Panc1 (cell line): ENCODE measurements at regions not wholly inside any gene's neighbourhood (a gene's known extent, or its start where the extent isn't known, plus 50 kb on each side); places are given as distances from the start of the nearest gene placed in this dataset.

Experiments used
- ATAC-seq: fragments of 200-7000 bp; cut with Tn5 transposase; 2 replicates; pipeline ENCODE4 v1.9.1; 2020; ENCODE audit warnings: mild to moderate bottlenecking, moderate library complexity
- BruUV-seq: library from RNA; stranded (reverse); fragments of 400-500 nt; replicated peaks from 2 replicates; lab custom pipeline; 2021; lab: Mats Ljungman, UMichigan
- CTCF ChIA-PET: fragments of 300-600 bp; sonication (Branson Sonifier 250); formaldehyde crosslinking; loops from one replicate; lab custom pipeline; 2022; ENCODE audit warnings: antibody characterized with exemption; lab: Charles Lee
- POLR2A ChIA-PET: fragments of 300-600 bp; sonication (Branson Sonifier 250); formaldehyde crosslinking; loops from one replicate; lab custom pipeline; 2022; ENCODE audit warnings: antibody characterized with exemption; lab: Charles Lee
- DNase-seq: peaks from one replicate; pipeline ENCODE4 v3.0.0-alpha.2; 2010; ENCODE audit warnings: low read depth, low spot score
- H3K27ac ChIP-seq: 2 replicates; pipeline ENCODE4 v1.5.1; 2011; ENCODE audit warnings: mild to moderate bottlenecking, low read length, inconsistent platforms
- H3K27me3 ChIP-seq: fragments of 200-500 bp; sonication (Bioruptor generic); 2 replicates; pipeline ENCODE4 v1.6.0; 2014; ENCODE audit warnings: low read length, inconsistent platforms; ENCODE audit not compliant: control insufficient read depth, insufficient read depth
- H3K36me3 ChIP-seq: fragments of 200-500 bp; sonication (Bioruptor generic); 2 replicates; pipeline ENCODE4 v1.5.1; 2014; ENCODE audit warnings: inconsistent platforms, mild to moderate bottlenecking, low read length, moderate library complexity; ENCODE audit not compliant: control insufficient read depth, insufficient read depth
- H3K4me1 ChIP-seq: 2 replicates; pipeline ENCODE4 v1.5.1; 2011; ENCODE audit warnings: inconsistent platforms, mild to moderate bottlenecking, low read length, moderate library complexity; ENCODE audit not compliant: control insufficient read depth, insufficient read depth
- H3K4me3 ChIP-seq, 2 experiments: 2 replicates each; pipeline ENCODE4 v1.5.1; 2011 to 2012; ENCODE audit warnings: low read depth in 2 of 2, low read length in 2 of 2, mild to moderate bottlenecking in 2 of 2, inconsistent platforms in 1 of 2, moderate library complexity in 1 of 2
- H3K9me3 ChIP-seq: fragments of 200-500 bp; sonication (Bioruptor generic); 2 replicates; pipeline ENCODE4 v1.5.1; 2014; ENCODE audit warnings: low read depth, mild to moderate bottlenecking, inconsistent platforms, low read length, moderate library complexity; ENCODE audit not compliant: control insufficient read depth, insufficient read depth
- POLR2AphosphoS5 ChIP-seq: IDR thresholded peaks from 2 replicates; pipeline ENCODE4 v1.6.1; 2012; ENCODE audit warnings: mild to moderate bottlenecking, low read depth, low read length, moderate library complexity
- SIN3A ChIP-seq: IDR thresholded peaks from 2 replicates; pipeline ENCODE4 v1.6.1; 2012; ENCODE audit warnings: low read depth, mild to moderate bottlenecking, low read length, moderate library complexity, borderline replicate concordance; ENCODE audit not compliant: insufficient read depth
- TCF7L2 ChIP-seq: IDR thresholded peaks from 2 replicates; pipeline ENCODE4 v1.6.1; 2011; ENCODE audit warnings: mild to moderate bottlenecking, low read depth, low read length, inconsistent platforms
- in situ Hi-C: cut with HindIII; loops from 2 replicates; pipeline ENCODE4 v1.10.0; 2016; ENCODE audit warnings: low sequenced_read_pairs, low pct_unique_long_range_greater_than_20kb
- intact Hi-C: fragments of 100-400 bp; cut with micrococcal nuclease; formaldehyde crosslinking; loops from one replicate; pipeline ENCODE4 v1.10.0; 2022; ENCODE audit not compliant: unreplicated experiment
- TF ChIP-seq, protein P1 (sequence below), 2 experiments: IDR thresholded peaks; 2 replicates each; pipeline ENCODE4 v1.6.1; 2011 to 2012; ENCODE audit warnings: low read depth in 2 of 2, control low read depth in 1 of 2, low read length in 1 of 2, mild to moderate bottlenecking in 1 of 2, moderate library complexity in 1 of 2; ENCODE audit not compliant: insufficient read depth in 1 of 2
- TF ChIP-seq, protein P2 (sequence below): fragments of 450-650 bp; IDR thresholded peaks from 2 replicates; pipeline ENCODE4 v1.5.1; 2017; ENCODE audit warnings: mild to moderate bottlenecking

DNA sequence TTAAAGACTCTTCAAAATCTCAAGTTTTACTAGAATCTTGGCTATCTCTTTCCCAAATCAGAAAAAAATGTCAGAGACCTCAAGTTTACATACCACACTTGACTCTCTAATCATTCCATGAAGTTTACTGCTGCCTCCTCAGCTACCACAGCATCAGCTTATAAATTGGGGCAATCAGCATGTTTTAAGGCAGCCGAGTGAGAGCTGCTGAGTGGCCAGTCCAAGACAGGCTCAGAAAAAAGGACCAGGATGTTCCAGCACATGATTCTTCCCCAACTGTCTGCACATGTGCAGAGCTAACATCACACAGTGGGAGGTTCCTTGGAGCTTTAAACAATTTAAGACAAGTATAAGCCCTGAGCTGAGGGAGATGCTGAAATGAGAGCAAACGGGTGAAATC is 140.6 kb upstream of the NUDT7 start:
- TF ChIP-seq POLR2AphosphoS5: no peak
- TF ChIP-seq, protein P1, sequence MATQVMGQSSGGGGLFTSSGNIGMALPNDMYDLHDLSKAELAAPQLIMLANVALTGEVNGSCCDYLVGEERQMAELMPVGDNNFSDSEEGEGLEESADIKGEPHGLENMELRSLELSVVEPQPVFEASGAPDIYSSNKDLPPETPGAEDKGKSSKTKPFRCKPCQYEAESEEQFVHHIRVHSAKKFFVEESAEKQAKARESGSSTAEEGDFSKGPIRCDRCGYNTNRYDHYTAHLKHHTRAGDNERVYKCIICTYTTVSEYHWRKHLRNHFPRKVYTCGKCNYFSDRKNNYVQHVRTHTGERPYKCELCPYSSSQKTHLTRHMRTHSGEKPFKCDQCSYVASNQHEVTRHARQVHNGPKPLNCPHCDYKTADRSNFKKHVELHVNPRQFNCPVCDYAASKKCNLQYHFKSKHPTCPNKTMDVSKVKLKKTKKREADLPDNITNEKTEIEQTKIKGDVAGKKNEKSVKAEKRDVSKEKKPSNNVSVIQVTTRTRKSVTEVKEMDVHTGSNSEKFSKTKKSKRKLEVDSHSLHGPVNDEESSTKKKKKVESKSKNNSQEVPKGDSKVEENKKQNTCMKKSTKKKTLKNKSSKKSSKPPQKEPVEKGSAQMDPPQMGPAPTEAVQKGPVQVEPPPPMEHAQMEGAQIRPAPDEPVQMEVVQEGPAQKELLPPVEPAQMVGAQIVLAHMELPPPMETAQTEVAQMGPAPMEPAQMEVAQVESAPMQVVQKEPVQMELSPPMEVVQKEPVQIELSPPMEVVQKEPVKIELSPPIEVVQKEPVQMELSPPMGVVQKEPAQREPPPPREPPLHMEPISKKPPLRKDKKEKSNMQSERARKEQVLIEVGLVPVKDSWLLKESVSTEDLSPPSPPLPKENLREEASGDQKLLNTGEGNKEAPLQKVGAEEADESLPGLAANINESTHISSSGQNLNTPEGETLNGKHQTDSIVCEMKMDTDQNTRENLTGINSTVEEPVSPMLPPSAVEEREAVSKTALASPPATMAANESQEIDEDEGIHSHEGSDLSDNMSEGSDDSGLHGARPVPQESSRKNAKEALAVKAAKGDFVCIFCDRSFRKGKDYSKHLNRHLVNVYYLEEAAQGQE (IDR thresholded peaks at IDR 0.05; ENCODE audit: insufficient read depth in 1 of 2, low read depth in 2 of 2, low read length in 1 of 2): no peak
- no peak for TF ChIP-seq TCF7L2
- TF ChIP-seq SIN3A: no peak
- Histone ChIP-seq H3K27me3 (no peaks in the 10 kb centered on the region), H3K4me1 (peaks cover 6% of the 10 kb centered on the region), H3K36me3 (no peaks in the 10 kb centered on the region), H3K27ac (peak overlapping the region; percentile 79; the same call in 1 of the 2 replicates), H3K4me3 (no peak overlapping the region), H3K9me3 (no peaks in the 10 kb centered on the region)
- no peak for ATAC-seq
- intact Hi-C loops (loop anchor here (5.0 to 10.0 kb wide), 3 partner anchors 83 to 229 kb away; partner anchors contain the start of gene ADAMTS18), in situ Hi-C loops (loop anchor here (10.0 kb wide), 1 partner anchor 227 kb away; no protein-coding TSS in a partner anchor)
- POLR2A ChIA-PET: no interaction called here
- CTCF ChIA-PET: interaction anchor here (0.6 kb wide), 1 partner anchor 101 kb away, joined by 6 read pairs; no protein-coding TSS in a partner anchor
- DNase-seq: no peak
- BruUV-seq: no TSS peak

DNA sequence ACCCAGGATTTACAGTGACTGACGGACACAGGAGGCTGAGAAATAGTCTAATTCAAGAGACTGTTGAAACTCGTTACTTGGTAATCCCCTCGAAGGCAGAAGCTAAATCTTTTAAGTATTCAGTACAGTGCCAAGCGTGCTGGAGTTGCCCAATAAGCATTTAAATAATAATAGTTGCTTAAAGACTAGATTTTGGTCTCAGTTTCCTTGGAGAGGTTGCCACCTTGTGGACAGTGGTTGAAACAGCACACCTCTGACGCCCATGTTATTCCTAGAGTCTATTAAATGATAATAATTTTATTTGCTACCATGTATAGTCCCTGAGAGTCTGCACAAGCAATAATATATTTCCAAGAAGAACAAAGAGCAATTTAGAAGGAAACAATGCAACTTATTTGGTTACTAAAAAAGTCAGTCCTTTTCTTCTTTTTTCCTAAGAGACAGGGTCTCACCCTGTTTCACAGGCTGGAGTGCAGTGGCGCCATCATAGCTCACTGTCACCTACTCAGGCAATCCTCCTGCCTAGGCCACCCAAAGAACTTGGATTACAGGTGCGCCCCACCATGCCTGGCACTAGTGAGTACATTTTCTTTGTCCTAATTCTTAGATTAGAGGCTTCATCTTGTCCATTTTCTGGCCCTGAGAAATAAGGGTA is 138.0 kb upstream of the NUDT7 start:
- peak overlapping the region; percentile 79 for H3K27ac ChIP-seq
- BruUV-seq: no TSS peak
- in situ Hi-C loops: loop anchor here (10.0 kb wide), 1 partner anchor 230 kb away; no protein-coding TSS in a partner anchor
- TF ChIP-seq, protein P2, sequence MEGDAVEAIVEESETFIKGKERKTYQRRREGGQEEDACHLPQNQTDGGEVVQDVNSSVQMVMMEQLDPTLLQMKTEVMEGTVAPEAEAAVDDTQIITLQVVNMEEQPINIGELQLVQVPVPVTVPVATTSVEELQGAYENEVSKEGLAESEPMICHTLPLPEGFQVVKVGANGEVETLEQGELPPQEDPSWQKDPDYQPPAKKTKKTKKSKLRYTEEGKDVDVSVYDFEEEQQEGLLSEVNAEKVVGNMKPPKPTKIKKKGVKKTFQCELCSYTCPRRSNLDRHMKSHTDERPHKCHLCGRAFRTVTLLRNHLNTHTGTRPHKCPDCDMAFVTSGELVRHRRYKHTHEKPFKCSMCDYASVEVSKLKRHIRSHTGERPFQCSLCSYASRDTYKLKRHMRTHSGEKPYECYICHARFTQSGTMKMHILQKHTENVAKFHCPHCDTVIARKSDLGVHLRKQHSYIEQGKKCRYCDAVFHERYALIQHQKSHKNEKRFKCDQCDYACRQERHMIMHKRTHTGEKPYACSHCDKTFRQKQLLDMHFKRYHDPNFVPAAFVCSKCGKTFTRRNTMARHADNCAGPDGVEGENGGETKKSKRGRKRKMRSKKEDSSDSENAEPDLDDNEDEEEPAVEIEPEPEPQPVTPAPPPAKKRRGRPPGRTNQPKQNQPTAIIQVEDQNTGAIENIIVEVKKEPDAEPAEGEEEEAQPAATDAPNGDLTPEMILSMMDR: peak; percentile 78
- TF ChIP-seq SIN3A (no peak), POLR2AphosphoS5 (no peak)
- no peak overlapping the region for H3K4me3 ChIP-seq
- intact Hi-C loops: loop anchor here (1.0 to 10.0 kb wide), 5 partner anchors 80 to 348 kb away; partner anchors contain the start of gene ADAMTS18
- DNase-seq (peak; percentile 41), ATAC-seq (peak; percentile 73)
- H3K36me3 ChIP-seq: no peaks in the 10 kb centered on the region
- POLR2A ChIA-PET: no interaction called here
- no peaks in the 10 kb centered on the region for H3K27me3 ChIP-seq
- no peaks in the 10 kb centered on the region for H3K9me3 ChIP-seq
- peaks cover 6% of the 10 kb centered on the region for H3K4me1 ChIP-seq
- CTCF ChIA-PET: interaction anchor here (0.6 to 1.3 kb wide), 3 partner anchors 347 to 385 kb away, joined by 3 to 7 read pairs (median 5); no protein-coding TSS in a partner anchor
